Mesendoderm (in vitro differentiated cells): ENCODE measurements at regions not wholly inside any gene's neighbourhood (a gene's known extent, or its start where the extent isn't known, plus 50 kb on each side); places are given as distances from the start of the nearest gene placed in this dataset.

Source experiments
- DNase-seq: peaks from one replicate; pipeline ENCODE4 v3.0.0; 2013
- H2AK5ac ChIP-seq: 2 replicates; pipeline ENCODE4 v1.6.1; 2013; ENCODE audit warnings: low read length, inconsistent platforms
- H2BK120ac ChIP-seq: 2 replicates; pipeline ENCODE4 v1.6.1; 2013; ENCODE audit warnings: low read depth, mild to moderate bottlenecking, low read length, moderate library complexity, mixed read lengths
- H2BK15ac ChIP-seq: replicated peaks from 2 replicates; pipeline ENCODE4 v1.6.1; 2013; ENCODE audit warnings: low read depth, mild to moderate bottlenecking, moderate library complexity
- H2BK5ac ChIP-seq: 2 replicates; pipeline ENCODE4 v1.6.1; 2013; ENCODE audit warnings: low read length, inconsistent platforms
- H3K18ac ChIP-seq: 2 replicates; pipeline ENCODE4 v1.6.1; 2013; ENCODE audit warnings: mild to moderate bottlenecking, low read length, mixed read lengths
- H3K23ac ChIP-seq: one replicate; pipeline ENCODE4 v1.6.1; 2013; ENCODE audit warnings: low read length
- H3K27ac ChIP-seq: 2 replicates; pipeline ENCODE4 v1.5.1; 2013; ENCODE audit warnings: low read depth, mild to moderate bottlenecking, inconsistent platforms, low read length, moderate library complexity
- H3K27me3 ChIP-seq: 2 replicates; pipeline ENCODE4 v1.6.1; 2013; ENCODE audit warnings: low read length, control low read depth, mild to moderate bottlenecking, inconsistent platforms; ENCODE audit not compliant: insufficient read depth, poor library complexity
- H3K36me3 ChIP-seq: 2 replicates; pipeline ENCODE4 v1.6.1; 2013; ENCODE audit warnings: low read length, inconsistent platforms; ENCODE audit not compliant: control insufficient read depth, insufficient read depth
- H3K4ac ChIP-seq: one replicate; pipeline ENCODE4 v1.6.1; 2013; ENCODE audit warnings: low read depth, mild to moderate bottlenecking, low read length, moderate library complexity
- H3K4me1 ChIP-seq: 2 replicates; pipeline ENCODE4 v1.6.1; 2013; ENCODE audit warnings: low read depth, low read length, inconsistent platforms; ENCODE audit not compliant: control insufficient read depth
- H3K4me2 ChIP-seq: 2 replicates; pipeline ENCODE4 v1.6.1; 2013; ENCODE audit warnings: low read length
- H3K4me3 ChIP-seq: 2 replicates; pipeline ENCODE4 v1.5.1; 2013; ENCODE audit warnings: mild to moderate bottlenecking, low read length
- H3K56ac ChIP-seq: one replicate; pipeline ENCODE4 v1.6.1; 2013; ENCODE audit warnings: low read length
- H3K79me1 ChIP-seq: 2 replicates; pipeline ENCODE4 v1.6.1; 2013; ENCODE audit warnings: low read length, inconsistent platforms
- H3K79me2 ChIP-seq: 2 replicates; pipeline ENCODE4 v1.6.1; 2013; ENCODE audit warnings: mild to moderate bottlenecking, low read length; ENCODE audit not compliant: control insufficient read depth, insufficient read depth
- H3K9ac ChIP-seq: 2 replicates; pipeline ENCODE4 v1.6.1; 2013; ENCODE audit warnings: low read length, inconsistent platforms
- H4K5ac ChIP-seq: one replicate; pipeline ENCODE4 v1.6.1; 2013; ENCODE audit warnings: low read length
- H4K8ac ChIP-seq: one replicate; pipeline ENCODE4 v1.6.1; 2013; ENCODE audit warnings: low read depth, mild to moderate bottlenecking, control low read depth, low read length, moderate library complexity
- WGBS: extraction: QIAGEN DNeasy Blood & Tissue Kit; methylation state at CpG from one replicate; pipeline ENCODE4 v1.1.7; 2013; ENCODE audit warnings: low lambda C conversion rate, missing lambda C conversion rate; ENCODE audit not compliant: insufficient coverage; ENCODE audit errors: extremely low coverage; 5-methylcytosine and 5-hydroxymethylcytosine counted together

DNA sequence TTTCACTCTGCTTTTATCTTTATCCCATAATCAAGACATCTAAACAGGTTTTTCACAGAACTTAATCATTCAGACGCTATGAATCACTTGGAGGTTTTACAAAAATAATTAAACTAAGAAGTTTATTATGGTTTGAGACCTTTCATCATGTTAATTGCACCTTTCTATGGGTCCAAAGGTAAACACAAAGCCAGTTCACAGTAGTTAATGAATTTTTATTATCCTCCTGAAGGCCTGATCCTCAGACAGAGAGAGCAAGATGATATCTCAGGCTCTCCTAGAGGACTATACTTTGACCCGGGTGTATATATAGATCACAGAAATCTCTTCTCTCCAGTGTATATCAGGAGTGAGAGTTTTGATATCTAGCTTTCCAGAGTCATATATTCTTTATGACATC is 1044.3 kb upstream of the RAG2 start:
- no peaks in the 10 kb centered on the region for H3K27me3 ChIP-seq
- H3K4ac ChIP-seq = no peak overlapping the region
- WGBS = no CpG with 5 or more reads among the region's 2 CpGs
- H3K79me1 ChIP-seq = no peaks in the 10 kb centered on the region
- H3K9ac ChIP-seq = no peak overlapping the region
- H3K27ac ChIP-seq = no peak overlapping the region
- no peak overlapping the region for H3K18ac ChIP-seq
- no peak overlapping the region for H2BK15ac ChIP-seq
- H2BK5ac ChIP-seq = no peak overlapping the region
- no peak overlapping the region for H3K4me3 ChIP-seq
- H3K4me2 ChIP-seq = no peak overlapping the region
- no peak for DNase-seq
- H2BK120ac ChIP-seq = no peak overlapping the region
- H3K56ac ChIP-seq = no peak overlapping the region
- no peaks in the 10 kb centered on the region for H3K36me3 ChIP-seq
- H2AK5ac ChIP-seq = no peak overlapping the region
- H4K5ac ChIP-seq = no peak overlapping the region
- no peak overlapping the region for H4K8ac ChIP-seq
- no peaks in the 10 kb centered on the region for H3K4me1 ChIP-seq
- H3K23ac ChIP-seq = no peak overlapping the region
- H3K79me2 ChIP-seq = no peaks in the 10 kb centered on the region

DNA sequence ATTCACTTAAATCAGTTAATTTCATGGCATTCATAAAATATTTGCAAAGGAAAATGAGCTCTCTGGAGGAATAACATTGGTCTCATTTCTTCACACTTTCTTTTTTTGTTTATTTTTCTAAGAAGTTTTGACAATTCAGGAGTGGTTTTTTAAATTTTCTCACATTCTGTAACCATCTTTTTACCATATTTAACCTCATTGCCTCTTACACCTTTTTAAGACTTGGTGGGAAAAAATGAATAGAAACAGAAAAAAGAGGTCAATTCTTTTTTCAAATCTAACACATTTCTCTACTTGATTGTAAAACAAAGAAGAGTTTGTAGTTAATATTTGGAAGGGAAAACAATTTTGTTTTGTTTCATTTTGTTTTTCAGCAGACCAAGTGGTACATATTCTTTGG is 1034.7 kb upstream of the RAG2 start:
- Histone ChIP-seq H3K36me3 (no peaks in the 10 kb centered on the region), H3K4me1 (no peaks in the 10 kb centered on the region), H2BK120ac (no peak overlapping the region), H4K8ac (no peak overlapping the region), H3K27me3 (no peaks in the 10 kb centered on the region), H3K23ac (no peak overlapping the region), H3K4ac (no peak overlapping the region), H2BK15ac (no peak overlapping the region), H3K56ac (no peak overlapping the region), H3K18ac (no peak overlapping the region), H2AK5ac (no peak overlapping the region), H2BK5ac (no peak overlapping the region), H3K27ac (no peak overlapping the region), H3K79me2 (no peaks in the 10 kb centered on the region), H3K79me1 (no peaks in the 10 kb centered on the region), H3K4me3 (no peak overlapping the region), H3K4me2 (no peak overlapping the region), H3K9ac (no peak overlapping the region), H4K5ac (no peak overlapping the region)
- no peak for DNase-seq

DNA sequence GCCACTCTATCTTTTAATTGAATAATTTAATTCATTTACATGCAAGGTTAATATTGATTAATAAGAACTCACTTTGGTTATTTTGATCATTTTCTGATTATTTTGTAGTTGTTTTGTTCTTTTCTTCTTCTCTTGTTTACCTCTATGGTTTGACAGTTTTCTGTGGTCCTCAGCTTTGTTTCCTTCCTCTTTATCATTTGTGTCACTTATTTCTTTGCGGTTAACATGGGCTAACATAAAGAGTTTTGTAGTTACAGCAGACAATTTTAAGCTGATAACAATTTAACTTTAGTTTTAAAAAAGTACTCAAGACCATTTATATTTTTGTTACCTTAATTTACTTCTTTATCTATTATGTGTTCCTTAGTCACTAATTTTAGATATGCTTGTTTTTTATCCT is 1032.8 kb upstream of the RAG2 start:
- Histone ChIP-seq H2BK15ac (no peak overlapping the region), H3K18ac (no peak overlapping the region), H3K27ac (no peak overlapping the region), H3K4me2 (no peak overlapping the region), H3K36me3 (no peaks in the 10 kb centered on the region), H3K4ac (no peak overlapping the region), H2BK5ac (no peak overlapping the region), H3K79me1 (no peaks in the 10 kb centered on the region), H4K5ac (no peak overlapping the region), H3K4me1 (no peaks in the 10 kb centered on the region), H3K27me3 (no peaks in the 10 kb centered on the region), H3K9ac (no peak overlapping the region), H3K56ac (no peak overlapping the region), H4K8ac (no peak overlapping the region), H3K23ac (no peak overlapping the region), H2AK5ac (no peak overlapping the region), H3K4me3 (no peak overlapping the region), H2BK120ac (no peak overlapping the region), H3K79me2 (no peaks in the 10 kb centered on the region)
- no CpG with 5 or more reads among the region's 1 CpG for WGBS
- no peak for DNase-seq

DNA sequence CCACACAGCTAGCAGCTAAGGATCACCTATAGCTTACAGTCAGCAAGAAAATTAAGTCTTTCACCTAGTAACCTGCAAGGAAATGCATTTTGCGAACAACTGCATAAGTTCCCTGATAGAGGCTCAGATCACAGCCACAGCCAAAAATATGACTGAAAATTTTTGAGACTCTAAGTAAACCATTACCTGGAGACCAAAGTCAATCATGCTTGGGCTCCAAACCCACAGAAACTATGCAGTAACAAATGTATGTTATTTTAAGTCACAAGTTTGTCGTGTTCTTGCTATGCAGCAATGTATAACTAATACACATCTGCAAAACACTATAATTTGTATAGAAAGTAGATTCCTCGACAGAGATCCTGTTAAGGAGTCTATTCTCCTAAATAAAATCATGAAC is 1025.7 kb upstream of the RAG2 start:
- Histone ChIP-seq H3K23ac (no peak overlapping the region), H3K4ac (no peak overlapping the region), H3K27me3 (no peaks in the 10 kb centered on the region), H2AK5ac (no peak overlapping the region), H2BK120ac (no peak overlapping the region), H2BK5ac (no peak overlapping the region), H2BK15ac (no peak overlapping the region), H3K27ac (no peak overlapping the region), H3K79me1 (no peaks in the 10 kb centered on the region), H4K5ac (no peak overlapping the region), H3K4me3 (no peak overlapping the region), H3K79me2 (no peaks in the 10 kb centered on the region), H3K4me2 (no peak overlapping the region), H3K9ac (no peak overlapping the region), H3K18ac (no peak overlapping the region), H3K56ac (no peak overlapping the region), H3K4me1 (no peaks in the 10 kb centered on the region), H3K36me3 (no peaks in the 10 kb centered on the region), H4K8ac (no peak overlapping the region)
- DNase-seq = no peak
- no CpG with 5 or more reads among the region's 3 CpGs for WGBS

DNA sequence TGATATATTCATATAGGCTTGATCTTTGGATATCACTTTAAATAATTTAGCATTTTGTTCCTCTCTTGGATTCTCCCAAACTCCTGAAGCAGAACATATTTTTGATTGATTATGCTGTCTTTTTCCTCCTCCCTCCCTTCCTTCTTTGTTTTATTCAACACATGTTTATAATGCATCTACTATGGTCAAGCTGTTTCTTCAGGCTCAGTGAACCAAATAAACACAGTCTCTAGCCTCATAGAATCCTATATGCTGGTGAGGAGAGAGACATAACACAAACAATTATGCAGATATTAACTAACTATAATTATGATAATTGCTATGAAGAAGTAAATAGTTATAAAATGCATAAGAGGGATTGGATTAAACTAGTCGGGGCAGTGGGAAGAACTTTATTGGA is 1023.6 kb upstream of the RAG2 start:
- Histone ChIP-seq H2BK15ac (no peak overlapping the region), H3K4me1 (no peaks in the 10 kb centered on the region), H3K18ac (no peak overlapping the region), H3K4me2 (no peak overlapping the region), H3K9ac (no peak overlapping the region), H3K4me3 (no peak overlapping the region), H3K56ac (no peak overlapping the region), H4K8ac (no peak overlapping the region), H3K36me3 (no peaks in the 10 kb centered on the region), H3K79me2 (no peaks in the 10 kb centered on the region), H3K4ac (no peak overlapping the region), H3K23ac (no peak overlapping the region), H2BK5ac (no peak overlapping the region), H2BK120ac (no peak overlapping the region), H3K79me1 (no peaks in the 10 kb centered on the region), H2AK5ac (no peak overlapping the region), H3K27me3 (no peaks in the 10 kb centered on the region), H3K27ac (no peak overlapping the region), H4K5ac (no peak overlapping the region)
- WGBS = no CpG with 5 or more reads among the region's 1 CpG
- DNase-seq = no peak

DNA sequence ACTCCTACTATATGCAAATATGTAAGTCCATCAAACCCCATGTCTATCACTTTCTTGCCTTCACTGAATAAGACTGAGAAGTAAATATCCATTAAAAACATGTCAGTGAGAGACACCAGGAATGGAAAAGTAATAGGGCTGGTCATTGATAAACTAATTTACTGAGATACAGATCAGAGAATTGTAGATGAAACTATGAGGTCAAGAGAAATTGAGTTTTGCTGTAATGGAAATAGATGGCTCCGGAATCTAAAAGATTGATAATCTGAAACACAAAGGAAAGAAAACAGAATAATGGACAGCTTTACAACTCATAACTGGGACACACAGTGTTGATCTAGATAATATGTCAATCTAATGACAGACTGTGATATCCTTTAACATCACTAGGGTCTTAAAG is 1018.3 kb upstream of the RAG2 start:
- H4K8ac ChIP-seq = no peak overlapping the region
- no peaks in the 10 kb centered on the region for H3K4me1 ChIP-seq
- H3K56ac ChIP-seq = no peak overlapping the region
- no peak overlapping the region for H3K4ac ChIP-seq
- no peak for DNase-seq
- no peak overlapping the region for H3K4me3 ChIP-seq
- H3K4me2 ChIP-seq = no peak overlapping the region
- no peaks in the 10 kb centered on the region for H3K79me2 ChIP-seq
- H2BK120ac ChIP-seq = no peak overlapping the region
- H3K36me3 ChIP-seq = no peaks in the 10 kb centered on the region
- no peak overlapping the region for H3K27ac ChIP-seq
- no peaks in the 10 kb centered on the region for H3K79me1 ChIP-seq
- H2AK5ac ChIP-seq = no peak overlapping the region
- H3K27me3 ChIP-seq = no peaks in the 10 kb centered on the region
- no peak overlapping the region for H2BK5ac ChIP-seq
- H3K18ac ChIP-seq = no peak overlapping the region
- no peak overlapping the region for H4K5ac ChIP-seq
- no peak overlapping the region for H3K9ac ChIP-seq
- no peak overlapping the region for H3K23ac ChIP-seq
- no peak overlapping the region for H2BK15ac ChIP-seq
- no CpG with 5 or more reads among the region's 1 CpG for WGBS
